Activated naive CD4-positive, alpha-beta T cell treated with Interleukin-2 at 50 U/mL for 16 hours (primary cell): ENCODE measurements at regions not wholly inside any gene's neighbourhood (a gene's known extent, or its start where the extent isn't known, plus 50 kb on each side); places are given as distances from the start of the nearest gene placed in this dataset.

ENCODE experiments used
- DNase-seq: peaks from one replicate; pipeline ENCODE4 v3.0.0-alpha.2; 2020

GRCh38 chr1:5312862-5313261, 658.5 kb downstream of the AJAP1 start:
- no peak for DNase-seq

DNA sequence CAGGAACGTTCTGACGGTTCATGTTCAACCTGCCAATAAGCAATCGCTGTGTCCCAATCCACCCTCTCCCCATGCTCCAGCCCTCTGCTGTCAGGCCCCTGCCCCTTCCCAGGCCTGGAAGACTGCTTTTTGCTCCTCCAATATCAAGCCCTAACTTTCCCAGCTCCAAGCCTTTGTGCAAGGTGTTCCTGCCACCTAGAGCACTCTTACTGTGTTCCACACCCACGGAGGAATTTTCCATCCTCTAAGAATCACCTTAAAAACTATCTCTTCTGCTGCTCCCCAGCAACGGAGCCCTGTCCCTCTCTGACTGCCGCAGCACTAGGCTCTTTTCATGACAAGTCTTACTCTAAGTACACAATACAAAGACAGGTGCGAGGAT, 657.9 kb downstream of the AJAP1 start:
- DNase-seq: no peak

GRCh38 chr1:5311634-5312292, 657.4 kb downstream of the AJAP1 start:
- DNase-seq: no peak

GRCh38 chr1:5311147-5311546, 656.7 kb downstream of the AJAP1 start:
- no peak for DNase-seq

- no peak for DNase-seq
Measured at GRCh38 chr1:5308249-5308648, 653.8 kb downstream of the AJAP1 start.

DNA sequence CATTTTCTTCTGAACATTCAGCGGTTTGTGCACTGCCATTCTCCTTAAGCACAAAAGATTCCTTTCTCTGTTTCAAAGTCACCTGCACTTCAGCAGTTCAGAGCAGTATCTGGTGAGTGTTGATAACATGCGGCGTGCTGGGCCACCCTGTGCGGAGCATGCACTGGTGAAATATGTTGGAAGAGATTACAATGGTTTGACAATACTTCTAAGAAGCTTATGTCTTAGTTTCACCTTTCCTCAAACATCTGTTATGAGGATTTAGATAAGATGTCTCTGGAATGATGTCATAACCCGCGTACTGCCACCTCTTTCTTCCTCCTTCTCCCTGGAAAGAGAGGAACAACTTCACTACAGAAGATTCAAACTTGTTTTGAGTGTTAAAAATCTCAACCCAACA, 650.3 kb downstream of the AJAP1 start:
- no peak for DNase-seq

DNA sequence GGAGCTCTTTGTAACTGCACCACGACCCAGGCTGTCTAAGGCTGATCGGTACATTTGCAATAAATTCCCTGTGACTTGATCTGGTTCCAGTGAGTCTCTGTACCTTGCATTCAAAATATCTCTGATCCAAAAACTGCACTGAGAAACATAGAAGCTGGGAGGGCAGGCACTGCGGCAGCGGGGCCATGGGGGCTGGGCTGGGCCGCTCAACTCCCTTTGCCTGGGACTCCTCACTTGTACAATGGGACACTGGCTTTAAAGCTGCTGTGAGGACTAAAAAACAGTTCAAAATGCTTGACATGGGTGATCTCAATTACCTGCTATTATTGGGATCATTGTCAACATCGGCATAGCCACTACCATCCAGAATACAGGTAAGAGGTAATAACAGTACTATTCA, 644.0 kb downstream of the AJAP1 start:
- no peak for DNase-seq

DNA sequence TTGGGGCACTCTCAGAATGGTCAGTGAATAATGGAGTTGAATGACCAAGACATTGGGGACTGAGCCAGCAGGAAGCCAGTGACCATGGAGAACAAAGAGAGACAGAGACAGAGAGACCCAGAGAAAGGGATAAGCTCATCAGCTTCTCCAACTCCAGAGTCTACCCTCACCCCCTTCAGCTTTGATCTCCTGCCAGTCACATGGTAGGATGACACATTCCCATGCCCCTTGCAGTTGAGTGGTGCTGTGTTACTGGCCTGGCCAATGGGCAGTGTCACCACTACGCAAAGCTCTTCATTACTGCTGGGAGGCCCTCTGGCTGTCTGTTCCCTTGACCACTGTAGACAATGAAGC, 643.5 kb downstream of the AJAP1 start:
- DNase-seq: no peak

GRCh38 chr1:5297180-5297885, 642.9 kb downstream of the AJAP1 start:
- DNase-seq: no peak

DNA sequence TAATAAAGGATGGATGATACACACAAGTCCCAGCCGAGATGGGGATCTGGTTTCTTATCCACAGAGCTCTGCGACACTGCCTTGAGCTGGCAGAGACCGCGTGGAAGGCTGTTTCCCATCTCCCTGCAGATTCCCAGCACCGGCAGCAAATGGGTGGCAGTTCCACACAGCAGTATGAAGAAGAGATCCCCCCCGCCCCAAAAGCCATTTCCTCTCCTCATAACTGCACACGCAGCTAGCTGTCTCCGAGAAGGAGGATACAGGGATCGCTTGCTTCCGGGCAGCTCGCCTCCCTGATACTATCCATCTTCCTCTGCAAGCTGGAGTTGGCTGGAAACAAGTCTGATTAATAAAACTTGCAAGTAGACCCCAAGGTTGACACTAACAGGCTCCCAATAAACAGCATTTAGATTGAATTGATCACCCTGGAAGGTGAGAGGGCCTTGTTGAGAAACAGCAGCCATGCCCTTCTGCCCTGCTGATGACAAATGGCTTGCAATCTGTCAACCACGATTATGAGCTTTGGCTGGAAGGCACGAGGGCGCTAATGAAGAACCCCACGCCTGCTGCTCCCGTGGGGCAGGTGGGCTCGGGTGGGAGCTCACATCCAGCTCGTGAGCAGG, 642.3 kb downstream of the AJAP1 start:
- no peak for DNase-seq

DNA sequence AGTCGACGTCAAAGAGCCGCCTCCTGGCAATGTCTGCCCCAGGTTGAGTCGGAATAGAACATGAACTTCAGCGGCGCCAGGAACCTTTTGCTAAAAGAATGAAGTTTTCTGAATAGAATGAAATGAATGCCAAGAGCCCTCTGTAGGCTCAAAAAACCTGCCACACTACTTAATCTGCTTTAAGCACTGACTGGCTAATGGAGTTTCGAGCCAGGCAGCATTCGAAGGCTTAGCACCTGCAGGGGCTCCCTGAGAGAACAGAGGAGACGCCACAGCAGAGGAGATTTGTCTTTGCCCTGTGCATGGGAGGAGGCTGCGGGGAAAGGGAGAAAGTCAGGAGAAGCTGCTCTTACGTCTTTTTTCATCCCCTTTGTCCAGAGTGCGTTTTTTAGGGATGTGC, 641.7 kb downstream of the AJAP1 start:
- DNase-seq: no peak

GRCh38 chr1:5291889-5292288, 637.5 kb downstream of the AJAP1 start:
- no peak for DNase-seq

DNA sequence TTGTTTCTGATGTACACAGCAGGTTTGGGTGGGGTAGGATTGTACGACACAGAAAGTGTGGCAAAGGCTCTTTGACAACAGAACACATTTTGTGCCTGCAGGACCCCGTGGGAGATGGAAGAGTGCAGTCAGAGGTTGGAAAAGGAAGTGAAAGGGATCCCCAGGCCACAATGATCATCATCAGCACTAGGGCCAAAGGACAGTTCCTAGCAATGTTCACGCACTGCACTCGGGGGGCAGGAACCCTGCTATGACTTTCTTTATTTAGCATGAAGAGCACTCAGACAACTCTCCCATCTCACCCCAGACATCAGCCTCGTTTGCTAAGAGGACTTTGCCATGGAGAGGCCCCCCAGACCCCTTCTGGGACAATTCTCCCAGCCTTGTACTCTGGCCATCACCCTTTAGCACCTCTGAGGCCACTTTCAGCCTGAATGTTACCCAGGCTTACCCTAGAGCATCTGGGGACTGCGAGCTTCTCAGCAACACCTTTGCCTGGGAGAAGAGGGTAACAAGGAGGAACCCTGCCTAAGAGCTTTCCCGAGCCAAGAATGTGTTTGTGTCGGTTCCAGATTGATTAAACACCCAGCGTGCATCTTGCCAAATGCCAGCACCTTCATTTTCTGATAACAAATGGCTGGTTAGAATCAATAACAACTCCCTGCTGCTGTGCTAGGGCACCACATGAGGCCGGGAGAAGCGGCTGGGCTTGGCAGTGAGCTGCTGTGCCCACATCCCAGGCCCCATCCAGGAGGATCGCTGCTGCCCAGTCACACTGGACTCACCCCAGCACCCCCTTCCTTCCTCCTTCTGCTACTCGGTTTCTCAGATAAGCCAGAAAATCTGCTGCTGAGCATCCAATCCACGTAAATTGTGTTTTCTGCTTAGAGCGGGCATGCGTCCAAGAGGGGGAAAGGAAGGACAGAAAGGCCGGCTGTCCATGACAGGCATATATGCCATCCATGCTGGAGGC, 633.1 kb downstream of the AJAP1 start:
- DNase-seq: no peak

- no peak for DNase-seq
Measured at GRCh38 chr1:5286244-5286643, 631.8 kb downstream of the AJAP1 start.

- DNase-seq: no peak
Measured at GRCh38 chr1:5274527-5274926, 620.1 kb downstream of the AJAP1 start.

DNA sequence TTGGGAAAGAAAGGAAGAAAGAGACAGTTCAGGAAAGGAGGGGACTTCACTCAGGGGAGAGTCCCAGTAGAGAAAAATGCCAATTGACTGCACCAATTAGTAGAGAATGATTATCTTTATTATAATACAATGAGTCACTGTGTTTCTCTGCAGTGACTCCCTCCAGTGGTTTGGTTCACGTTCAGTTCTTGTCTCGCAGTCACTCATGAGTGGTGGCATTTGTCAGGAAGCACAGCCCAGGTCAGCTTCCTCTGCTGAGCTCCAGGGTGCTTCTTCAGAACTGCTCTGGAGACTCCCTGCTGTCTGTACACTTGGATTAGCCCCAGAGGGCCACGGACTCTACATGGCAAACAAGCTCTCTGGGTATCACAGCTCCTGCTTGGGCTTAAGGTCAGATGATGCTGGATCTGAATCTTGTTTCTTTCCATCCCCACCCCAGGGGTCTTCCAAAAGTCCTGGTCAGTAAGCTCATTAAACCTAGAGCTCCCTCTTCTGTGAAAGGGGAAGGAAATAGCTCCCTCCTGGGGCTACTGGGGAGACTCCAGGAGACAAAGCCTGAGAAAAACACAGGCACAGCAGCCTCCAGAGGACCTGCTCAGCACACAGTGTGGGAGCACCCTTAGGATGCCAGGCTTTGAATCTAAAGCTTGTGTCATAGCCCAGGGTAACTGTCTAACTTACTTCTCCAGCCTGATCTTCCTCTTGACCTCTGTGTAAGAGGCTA, 619.0 kb downstream of the AJAP1 start:
- DNase-seq: no peak

DNA sequence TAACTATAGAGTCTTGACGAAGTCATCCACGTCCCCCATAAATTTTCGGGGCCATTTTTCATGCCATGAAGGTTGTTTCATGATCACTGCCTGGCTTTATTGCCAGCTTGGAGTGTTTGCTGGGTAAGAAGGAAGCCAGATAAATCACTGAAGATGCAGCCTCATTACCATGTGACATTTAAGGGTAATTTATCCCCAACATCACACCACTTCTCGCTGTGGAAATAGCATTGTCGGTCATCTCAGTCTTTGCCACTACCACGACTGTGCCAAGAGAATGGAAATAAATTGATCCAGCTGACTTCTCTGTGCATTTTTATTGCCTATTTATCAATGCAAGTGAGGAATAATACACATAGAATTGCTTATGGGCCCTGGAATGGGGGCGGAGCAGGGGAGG, 617.9 kb downstream of the AJAP1 start:
- no peak for DNase-seq

DNA sequence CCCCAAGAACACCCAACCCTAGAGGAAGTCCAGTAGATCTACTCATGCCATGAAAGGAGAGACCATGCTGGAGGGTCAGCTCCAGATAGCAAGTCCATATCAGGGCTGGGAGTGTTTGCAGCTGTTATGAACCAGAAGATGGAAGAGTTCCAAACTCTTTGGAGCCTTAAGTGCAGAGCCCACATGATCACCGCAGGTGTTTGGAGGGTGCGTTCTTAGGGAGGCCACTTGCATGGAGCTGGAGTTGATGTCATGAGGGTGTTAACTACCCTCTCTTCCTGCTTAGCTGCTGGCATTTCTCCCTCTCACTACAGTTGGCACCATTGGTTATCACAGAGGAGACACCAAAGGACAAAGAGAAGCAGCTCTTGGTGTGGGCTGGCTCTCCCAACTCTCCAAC, 616.9 kb downstream of the AJAP1 start:
- DNase-seq: no peak

DNA sequence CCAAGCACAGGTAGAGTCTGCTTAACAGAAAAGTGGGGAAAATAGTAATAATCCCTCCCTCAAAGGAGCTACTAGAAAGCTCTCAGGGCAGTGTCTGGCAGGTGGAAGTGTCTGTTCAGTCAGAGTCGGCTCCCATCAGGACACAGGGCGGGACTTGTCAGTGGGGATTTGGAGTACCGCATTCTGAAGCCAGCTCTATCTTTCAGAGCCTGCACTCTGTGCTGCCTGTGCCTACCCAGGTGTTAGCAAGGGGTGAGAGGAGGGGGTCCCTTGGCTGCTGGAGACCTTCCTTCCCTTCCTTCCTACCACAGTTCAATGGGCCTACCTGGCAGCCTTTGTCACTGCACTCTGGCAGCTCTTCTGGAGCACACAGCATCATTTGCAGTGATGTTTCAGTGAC, 615.5 kb downstream of the AJAP1 start:
- no peak for DNase-seq

- no peak for DNase-seq
Measured at GRCh38 chr1:5267603-5268235, 613.3 kb downstream of the AJAP1 start.

DNA sequence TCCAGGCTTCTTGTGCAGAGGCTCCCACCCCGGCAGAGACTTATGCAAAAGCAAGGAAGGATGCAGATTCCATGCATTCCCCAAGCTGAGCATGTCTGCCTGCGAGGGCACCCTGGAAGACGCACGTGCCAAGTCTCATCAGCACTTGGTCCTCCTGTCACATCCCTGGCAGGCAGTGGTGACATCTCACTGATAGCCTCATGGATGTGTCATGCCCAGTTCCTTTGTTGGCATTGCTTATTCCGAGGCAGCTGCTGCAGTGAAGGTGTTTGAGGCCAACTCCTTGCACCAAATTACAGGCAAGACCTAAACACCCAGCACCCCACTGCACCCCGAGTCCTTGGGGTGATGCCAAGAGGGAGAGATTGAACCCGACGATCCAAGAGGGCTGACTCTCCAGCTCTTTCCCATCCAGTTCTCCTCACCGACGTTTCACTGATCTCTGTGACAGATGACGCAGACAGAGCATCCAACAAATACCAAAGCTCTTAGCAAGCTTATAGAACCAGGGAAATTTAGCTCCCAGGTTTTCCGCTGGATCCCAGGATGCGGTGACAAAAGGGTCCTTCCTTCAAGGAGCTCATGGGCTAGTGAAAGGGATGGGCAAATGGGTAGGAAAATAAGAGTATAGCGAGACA, 611.1 kb downstream of the AJAP1 start:
- DNase-seq: no peak

DNA sequence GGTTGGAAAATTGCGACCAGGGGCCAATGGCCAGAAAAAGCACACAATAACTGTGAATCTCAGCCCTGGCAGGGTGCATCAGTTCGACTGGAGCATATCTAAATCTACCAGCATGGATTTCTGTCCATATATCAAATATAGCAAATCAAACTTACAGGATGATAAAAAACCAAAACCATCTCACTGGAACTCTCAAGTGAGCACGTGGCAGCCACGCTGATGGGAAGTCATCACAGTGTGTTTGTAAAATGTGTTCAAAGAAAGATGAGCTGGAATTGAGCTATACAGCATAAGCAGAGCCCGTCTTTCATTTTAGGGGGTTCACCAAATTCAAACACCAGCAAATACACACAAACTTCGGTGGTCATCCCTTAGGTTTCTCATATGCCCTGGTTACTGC, 610.1 kb downstream of the AJAP1 start:
- no peak for DNase-seq
